ENCODE measurements at regions not wholly inside any gene's neighbourhood (a gene's known extent, or its start where the extent isn't known, plus 50 kb on each side); places are given as distances from the start of the nearest gene placed in this dataset.

GRCh38 chr6:104505838-104506237, 353.9 kb downstream of the HACE1 start:
- Mint-ChIP-seq H3K27me3 (ENCODE audit: low read depth) (no peaks in the 10 kb centered on the region), H3K9me3 (no peaks in the 10 kb centered on the region), H3K27ac (no peak overlapping the region), H3K4me3 (no peak overlapping the region), H3K4me1 (peaks cover 8% of the 10 kb centered on the region), H3K36me3 (no peaks in the 10 kb centered on the region)
- TF ChIP-seq CTCF (IDR thresholded peaks at IDR 0.05; ENCODE audit: unreplicated experiment): no peak
- no peak for DNase-seq (ENCODE audit: low spot score in 2 of 2, unreplicated experiment in 2 of 2)

GRCh38 chr6:104500265-104500664, 359.5 kb downstream of the HACE1 start:
- no peak for TF ChIP-seq CTCF (IDR thresholded peaks at IDR 0.05; ENCODE audit: unreplicated experiment)
- no peak for DNase-seq (ENCODE audit: low spot score in 2 of 2, unreplicated experiment in 2 of 2)
- Mint-ChIP-seq H3K9me3 (peaks cover 4% of the 10 kb centered on the region), H3K36me3 (no peaks in the 10 kb centered on the region), H3K4me3 (no peak overlapping the region), H3K4me1 (peaks cover 8% of the 10 kb centered on the region), H3K27ac (no peak overlapping the region), H3K27me3 (ENCODE audit: low read depth) (no peaks in the 10 kb centered on the region)

- peaks cover 18% of the 10 kb centered on the region for H3K4me1 Mint-ChIP-seq
- no peaks in the 10 kb centered on the region for H3K36me3 Mint-ChIP-seq
- H3K27ac Mint-ChIP-seq: peak overlapping the region; percentile 74
- H3K9me3 Mint-ChIP-seq: no peaks in the 10 kb centered on the region
- DNase-seq (ENCODE audit: low spot score in 2 of 2, unreplicated experiment in 2 of 2): no peak
- H3K27me3 Mint-ChIP-seq (ENCODE audit: low read depth): peaks cover 2% of the 10 kb centered on the region
- no peak for TF ChIP-seq CTCF (IDR thresholded peaks at IDR 0.05; ENCODE audit: unreplicated experiment)
- no peak overlapping the region for H3K4me3 Mint-ChIP-seq
These were observed 373.7 kb downstream of the HACE1 start for GRCh38 chr6:104486035-104486434.

- Mint-ChIP-seq H3K4me3 (no peak overlapping the region), H3K27me3 (ENCODE audit: low read depth) (peaks cover 2% of the 10 kb centered on the region), H3K27ac (no peak overlapping the region), H3K36me3 (no peaks in the 10 kb centered on the region), H3K9me3 (no peaks in the 10 kb centered on the region), H3K4me1 (peaks cover 18% of the 10 kb centered on the region)
- no peak for TF ChIP-seq CTCF (IDR thresholded peaks at IDR 0.05; ENCODE audit: unreplicated experiment)
- no peak for DNase-seq (ENCODE audit: low spot score in 2 of 2, unreplicated experiment in 2 of 2)
These were observed 375.1 kb downstream of the HACE1 start for GRCh38 chr6:104484626-104485025.

- Mint-ChIP-seq H3K4me1 (peaks cover 18% of the 10 kb centered on the region), H3K4me3 (no peak overlapping the region), H3K9me3 (no peaks in the 10 kb centered on the region), H3K27me3 (ENCODE audit: low read depth) (peaks cover 2% of the 10 kb centered on the region), H3K27ac (no peak overlapping the region), H3K36me3 (no peaks in the 10 kb centered on the region)
- TF ChIP-seq CTCF (IDR thresholded peaks at IDR 0.05; ENCODE audit: unreplicated experiment): no peak
- DNase-seq (ENCODE audit: low spot score in 2 of 2, unreplicated experiment in 2 of 2): no peak
These were observed 375.5 kb downstream of the HACE1 start for GRCh38 chr6:104484191-104484590.

GRCh38 chr6:104483225-104483834, 376.4 kb downstream of the HACE1 start:
- Mint-ChIP-seq H3K4me1 (peaks cover 18% of the 10 kb centered on the region), H3K9me3 (no peaks in the 10 kb centered on the region), H3K36me3 (no peaks in the 10 kb centered on the region), H3K27me3 (ENCODE audit: low read depth) (peaks cover 2% of the 10 kb centered on the region), H3K27ac (no peak overlapping the region), H3K4me3 (no peak overlapping the region)
- no peak for TF ChIP-seq CTCF (IDR thresholded peaks at IDR 0.05; ENCODE audit: unreplicated experiment)
- DNase-seq (ENCODE audit: low spot score in 2 of 2, unreplicated experiment in 2 of 2): no peak
